ENCODE measurements at regions not wholly inside any gene's neighbourhood (a gene's known extent, or its start where the extent isn't known, plus 50 kb on each side); places are given as distances from the start of the nearest gene placed in this dataset.

- no peaks in the 10 kb centered on the region for H3K36me3 ChIP-seq (ENCODE audit: control insufficient read depth, insufficient read depth, low read length)
- Mint-ChIP-seq H3K36me3 (ENCODE audit: insufficient read depth, unreplicated experiment) (no peaks in the 10 kb centered on the region), H3K27ac (ENCODE audit: unreplicated experiment) (no peak overlapping the region), H3K9me3 (ENCODE audit: unreplicated experiment) (no peaks in the 10 kb centered on the region), H3K27me3 (ENCODE audit: insufficient read depth, unreplicated experiment) (peaks cover 9% of the 10 kb centered on the region), H3K4me1 (ENCODE audit: low read depth, unreplicated experiment) (no peaks in the 10 kb centered on the region), H3K4me3 (ENCODE audit: unreplicated experiment) (no peak overlapping the region)
- H3K4me1 ChIP-seq, result no peaks in the 10 kb centered on the region
- H3K9me3 ChIP-seq, result no peaks in the 10 kb centered on the region
- ChIA-PET POLR2A (no interaction called here), CTCF (no interaction called here)
- intact Hi-C loops (cut with micrococcal nuclease; ENCODE audit: unreplicated experiment), result loop anchor here (5.0 kb wide), 1 partner anchor 96 kb away; no protein-coding TSS in a partner anchor
- no TSS peak for BruUV-seq (replicated peaks)
- no peak overlapping the region for H3K4me3 ChIP-seq (ENCODE audit: low read depth, low read length)
- no peak for DNase-seq
- no peaks in the 10 kb centered on the region for H3K27me3 ChIP-seq (replicated peaks; ENCODE audit: control insufficient read depth, insufficient read depth, low read length)
- no peak for TF ChIP-seq CTCF (IDR thresholded peaks at IDR 0.05; ENCODE audit: insufficient read depth in 1 of 2, low read depth in 1 of 2, low read length in 1 of 2, severe bottlenecking in 1 of 2, unreplicated experiment in 1 of 2)
These were observed 285.3 kb downstream of the GRB14 start for GRCh38 chr2:164335947-164336346.

- no peak overlapping the region for H3K27ac Mint-ChIP-seq (ENCODE audit: unreplicated experiment)
- H3K4me1 ChIP-seq, result no peaks in the 10 kb centered on the region
- no peaks in the 10 kb centered on the region for H3K4me1 Mint-ChIP-seq (ENCODE audit: low read depth, unreplicated experiment)
- H3K27me3 ChIP-seq (replicated peaks; ENCODE audit: control insufficient read depth, insufficient read depth, low read length), result no peaks in the 10 kb centered on the region
- H3K4me3 ChIP-seq (ENCODE audit: low read depth, low read length), result no peak overlapping the region
- no peak for TF ChIP-seq CTCF (IDR thresholded peaks at IDR 0.05; ENCODE audit: insufficient read depth in 1 of 2, low read depth in 1 of 2, low read length in 1 of 2, severe bottlenecking in 1 of 2, unreplicated experiment in 1 of 2)
- ChIA-PET POLR2A (no interaction called here), CTCF (no interaction called here)
- intact Hi-C loops (cut with micrococcal nuclease; ENCODE audit: unreplicated experiment), result loop anchor here (5.0 kb wide), 1 partner anchor 97 kb away; no protein-coding TSS in a partner anchor
- H3K36me3 ChIP-seq (ENCODE audit: control insufficient read depth, insufficient read depth, low read length), result no peaks in the 10 kb centered on the region
- no peaks in the 10 kb centered on the region for H3K36me3 Mint-ChIP-seq (ENCODE audit: insufficient read depth, unreplicated experiment)
- H3K4me3 Mint-ChIP-seq (ENCODE audit: unreplicated experiment), result no peak overlapping the region
- no peaks in the 10 kb centered on the region for H3K9me3 ChIP-seq
- BruUV-seq (replicated peaks), result no TSS peak
- no peak for DNase-seq
- no peaks in the 10 kb centered on the region for H3K9me3 Mint-ChIP-seq (ENCODE audit: unreplicated experiment)
- peaks cover 7% of the 10 kb centered on the region for H3K27me3 Mint-ChIP-seq (ENCODE audit: insufficient read depth, unreplicated experiment)
These were observed 286.2 kb downstream of the GRB14 start for GRCh38 chr2:164335128-164335527.

GRCh38 chr2:164328310-164328709 lies 293.0 kb downstream of the GRB14 start:
- TF ChIP-seq CTCF (IDR thresholded peaks at IDR 0.05; ENCODE audit: insufficient read depth in 1 of 2, low read depth in 1 of 2, low read length in 1 of 2, severe bottlenecking in 1 of 2, unreplicated experiment in 1 of 2), result no peak
- Mint-ChIP-seq H3K27me3 (ENCODE audit: insufficient read depth, unreplicated experiment) (no peaks in the 10 kb centered on the region), H3K9me3 (ENCODE audit: unreplicated experiment) (no peaks in the 10 kb centered on the region), H3K4me1 (ENCODE audit: low read depth, unreplicated experiment) (no peaks in the 10 kb centered on the region), H3K4me3 (ENCODE audit: unreplicated experiment) (no peak overlapping the region), H3K36me3 (ENCODE audit: insufficient read depth, unreplicated experiment) (no peaks in the 10 kb centered on the region), H3K27ac (ENCODE audit: unreplicated experiment) (no peak overlapping the region)
- no peaks in the 10 kb centered on the region for H3K36me3 ChIP-seq (ENCODE audit: control insufficient read depth, insufficient read depth, low read length)
- CTCF ChIA-PET, result no interaction called here
- H3K9me3 ChIP-seq, result 0 out of 2 replicates have a peak, but pooled peaks cover 4% of the 10 kb centered on the region
- intact Hi-C loops (cut with micrococcal nuclease; ENCODE audit: unreplicated experiment), result no loop called here
- no TSS peak for BruUV-seq (replicated peaks)
- no peak overlapping the region for H3K4me3 ChIP-seq (ENCODE audit: low read depth, low read length)
- DNase-seq, result no peak
- no peaks in the 10 kb centered on the region; the same call in 1 of the 2 replicates for H3K27me3 ChIP-seq (replicated peaks; ENCODE audit: control insufficient read depth, insufficient read depth, low read length)
- H3K4me1 ChIP-seq, result no peaks in the 10 kb centered on the region
- POLR2A ChIA-PET, result no interaction called here

Measured in Caco-2 (cell line).